Breast epithelium (tissue), 3 donors: ENCODE measurements at regions not wholly inside any gene's neighbourhood (a gene's known extent, or its start where the extent isn't known, plus 50 kb on each side); places are given as distances from the start of the nearest gene placed in this dataset.

Experiments
- POLR2A ChIP-seq: fragments of 450-650 bp; IDR thresholded peaks from one replicate; pipeline ENCODE4 v1.6.1; 2016; ENCODE audit warnings: antibody characterized with exemption, mild to moderate bottlenecking, moderate library complexity
- TF ChIP-seq, protein P1 (sequence below), 3 donors: fragments of 450-650 bp; IDR thresholded peaks; one replicate each; pipeline ENCODE4 v1.5.1; 2016 to 2017; ENCODE audit warnings: antibody characterized with exemption in 3 of 3, mild to moderate bottlenecking in 3 of 3, moderate library complexity in 3 of 3

DNA sequence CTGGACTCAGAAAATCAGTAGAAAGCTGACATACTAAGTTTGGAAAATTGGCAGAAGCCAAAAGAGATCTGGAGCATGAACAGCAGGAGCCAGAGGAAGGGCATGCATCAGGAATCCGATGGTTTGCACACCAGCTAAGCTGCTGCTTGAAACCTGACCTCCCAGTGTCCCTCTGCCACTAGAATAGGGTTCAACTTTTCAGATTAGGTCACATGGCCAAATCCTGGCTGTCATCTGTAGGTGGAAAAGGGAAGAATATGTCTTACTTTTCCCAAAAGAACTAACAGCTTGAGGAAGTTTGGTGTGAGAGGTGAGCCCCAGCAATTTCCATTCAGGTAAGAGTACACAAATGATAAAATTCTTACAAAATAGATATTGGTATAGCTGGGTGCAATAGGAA is 732.6 kb downstream of the RERGL start:
- no peak for TF ChIP-seq POLR2A
- TF ChIP-seq, protein P1, sequence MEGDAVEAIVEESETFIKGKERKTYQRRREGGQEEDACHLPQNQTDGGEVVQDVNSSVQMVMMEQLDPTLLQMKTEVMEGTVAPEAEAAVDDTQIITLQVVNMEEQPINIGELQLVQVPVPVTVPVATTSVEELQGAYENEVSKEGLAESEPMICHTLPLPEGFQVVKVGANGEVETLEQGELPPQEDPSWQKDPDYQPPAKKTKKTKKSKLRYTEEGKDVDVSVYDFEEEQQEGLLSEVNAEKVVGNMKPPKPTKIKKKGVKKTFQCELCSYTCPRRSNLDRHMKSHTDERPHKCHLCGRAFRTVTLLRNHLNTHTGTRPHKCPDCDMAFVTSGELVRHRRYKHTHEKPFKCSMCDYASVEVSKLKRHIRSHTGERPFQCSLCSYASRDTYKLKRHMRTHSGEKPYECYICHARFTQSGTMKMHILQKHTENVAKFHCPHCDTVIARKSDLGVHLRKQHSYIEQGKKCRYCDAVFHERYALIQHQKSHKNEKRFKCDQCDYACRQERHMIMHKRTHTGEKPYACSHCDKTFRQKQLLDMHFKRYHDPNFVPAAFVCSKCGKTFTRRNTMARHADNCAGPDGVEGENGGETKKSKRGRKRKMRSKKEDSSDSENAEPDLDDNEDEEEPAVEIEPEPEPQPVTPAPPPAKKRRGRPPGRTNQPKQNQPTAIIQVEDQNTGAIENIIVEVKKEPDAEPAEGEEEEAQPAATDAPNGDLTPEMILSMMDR (IDR thresholded peaks at IDR 0.05): no peak
